CD14-positive monocyte (primary cell): ENCODE measurements at regions not wholly inside any gene's neighbourhood (a gene's known extent, or its start where the extent isn't known, plus 50 kb on each side); places are given as distances from the start of the nearest gene placed in this dataset.

ENCODE experiments used
- DNase-seq, 3 donors: peaks; one replicate each; pipeline ENCODE4 v3.0.0-alpha.2; 2011 to 2022
- H2AFZ ChIP-seq: 2 replicates; pipeline ENCODE4 v1.6.0; 2012; ENCODE audit warnings: mild to moderate bottlenecking, low read depth, low read length, inconsistent platforms; ENCODE audit not compliant: insufficient read depth, poor library complexity, severe bottlenecking
- H3K27ac ChIP-seq, 2 donors: 1 replicate in 1 of 2; 2 replicates in 1 of 2; pipeline ENCODE4 v1.5.1; 2012 to 2013; ENCODE audit warnings: low read length in 2 of 2, control low read depth in 1 of 2, inconsistent platforms in 1 of 2, low read depth in 1 of 2, mild to moderate bottlenecking in 1 of 2
- H3K27me3 ChIP-seq, 2 donors: one replicate each; pipeline versions ENCODE4 v1.6.0 to v1.6.1; 2011 to 2013; ENCODE audit warnings: low read length in 2 of 2; ENCODE audit not compliant: control insufficient read depth in 2 of 2, insufficient read depth in 2 of 2
- H3K36me3 ChIP-seq, 2 donors: replicated peaks in 1 of 2; 1 replicate in 1 of 2; 2 replicates in 1 of 2; pipeline versions ENCODE4 v1.5.1 to v1.6.1; 2012 to 2013; ENCODE audit warnings: low read length in 2 of 2, control low read depth in 1 of 2, inconsistent platforms in 1 of 2, mild to moderate bottlenecking in 1 of 2; ENCODE audit not compliant: insufficient read depth in 2 of 2, control insufficient read depth in 1 of 2
- H3K4me1 ChIP-seq, 2 donors: 1 replicate in 1 of 2; 2 replicates in 1 of 2; pipeline versions ENCODE4 v1.5.1 to v1.6.1; 2012 to 2013; ENCODE audit warnings: low read length in 2 of 2, control low read depth in 1 of 2, inconsistent platforms in 1 of 2, mild to moderate bottlenecking in 1 of 2, moderate library complexity in 1 of 2; ENCODE audit not compliant: insufficient read depth in 2 of 2, control insufficient read depth in 1 of 2
- H3K4me2 ChIP-seq: replicated peaks from 2 replicates; pipeline ENCODE3; 2012; ENCODE audit warnings: low read length, moderate library complexity, mild to moderate bottlenecking; ENCODE audit not compliant: poor library complexity, severe bottlenecking; ENCODE audit errors: extremely low read depth
- H3K4me3 ChIP-seq, 3 experiments: fragments of 200-600 bp in 1 of 3; sonication (generic) in 1 of 3; replicated peaks in 1 of 3; 1 replicate in 2 of 3; 2 replicates in 1 of 3; pipeline ENCODE4 v1.5.1; 2011 to 2013; ENCODE audit warnings: low read length in 3 of 3, mild to moderate bottlenecking in 3 of 3, control low read depth in 2 of 3, low read depth in 2 of 3, inconsistent platforms in 1 of 3, moderate library complexity in 1 of 3
- H3K79me2 ChIP-seq: 2 replicates; pipeline ENCODE4 v1.6.0; 2012; ENCODE audit warnings: mild to moderate bottlenecking, control low read depth, inconsistent platforms, low read length, moderate library complexity; ENCODE audit not compliant: insufficient read depth
- H3K9ac ChIP-seq: 2 replicates; pipeline ENCODE4 v1.6.0; 2017; ENCODE audit warnings: low read length, mild to moderate bottlenecking; ENCODE audit not compliant: insufficient read depth, poor library complexity, severe bottlenecking
- H3K9me3 ChIP-seq, 2 donors: replicated peaks in 1 of 2; 1 replicate in 1 of 2; 2 replicates in 1 of 2; pipeline versions ENCODE4 v1.5.1 to v1.6.1; 2012 to 2013; ENCODE audit warnings: low read length in 2 of 2, control low read depth in 1 of 2; ENCODE audit not compliant: control insufficient read depth in 1 of 2, insufficient read depth in 1 of 2
- H4K20me1 ChIP-seq: 2 replicates; pipeline ENCODE4 v1.6.0; 2012; ENCODE audit warnings: mild to moderate bottlenecking, low read length, control low read depth, moderate library complexity; ENCODE audit not compliant: insufficient read depth
- H3K27ac Mint-ChIP-seq, 7 donors: one replicate each; pipeline ENCODE4 v1.8.0; 2020; ENCODE audit warnings: mild to moderate bottlenecking in 7 of 7, mixed read lengths in 7 of 7, moderate library complexity in 6 of 7, inconsistent platforms in 2 of 7
- H3K27me3 Mint-ChIP-seq, 3 donors: one replicate each; pipeline ENCODE4 v1.8.0; 2021 to 2022; ENCODE audit warnings: low read depth in 3 of 3, mild to moderate bottlenecking in 3 of 3, mixed read lengths in 3 of 3, moderate library complexity in 3 of 3, inconsistent platforms in 1 of 3
- H3K36me3 Mint-ChIP-seq, 2 donors: one replicate each; pipeline ENCODE4 v1.8.0; 2020; ENCODE audit warnings: mixed read lengths in 2 of 2, inconsistent platforms in 1 of 2, mild to moderate bottlenecking in 1 of 2
- H3K4me1 Mint-ChIP-seq: one replicate; pipeline ENCODE4 v1.8.0; 2020; ENCODE audit warnings: mild to moderate bottlenecking, mixed read lengths
- H3K4me3 Mint-ChIP-seq, 2 donors: one replicate each; pipeline ENCODE4 v1.8.0; 2020; ENCODE audit warnings: mild to moderate bottlenecking in 2 of 2, mixed read lengths in 2 of 2, moderate library complexity in 1 of 2
- H3K9me3 Mint-ChIP-seq, 7 donors: one replicate each; pipeline ENCODE4 v1.8.0; 2020 to 2022; ENCODE audit warnings: mixed read lengths in 7 of 7, mild to moderate bottlenecking in 6 of 7, moderate library complexity in 6 of 7, inconsistent platforms in 2 of 7
- WGBS: methylation state at CpG from one replicate; pipeline ENCODE4 v1.1.5; 2013; ENCODE audit warnings: missing lambda C conversion rate; ENCODE audit not compliant: insufficient coverage; 5-methylcytosine and 5-hydroxymethylcytosine counted together
- intact Hi-C, 2 donors: fragments of 100-400 bp; cut with micrococcal nuclease; formaldehyde crosslinking; loops; one replicate each; pipeline versions ENCODE4 v1.15.0 to v1.15.1; 2023
- TF ChIP-seq, protein P1 (sequence below): fragments of 200-600 bp; IDR thresholded peaks from one replicate; pipeline ENCODE4 v1.8.0; 2022; ENCODE audit warnings: antibody characterized with exemption, mild to moderate bottlenecking

DNA sequence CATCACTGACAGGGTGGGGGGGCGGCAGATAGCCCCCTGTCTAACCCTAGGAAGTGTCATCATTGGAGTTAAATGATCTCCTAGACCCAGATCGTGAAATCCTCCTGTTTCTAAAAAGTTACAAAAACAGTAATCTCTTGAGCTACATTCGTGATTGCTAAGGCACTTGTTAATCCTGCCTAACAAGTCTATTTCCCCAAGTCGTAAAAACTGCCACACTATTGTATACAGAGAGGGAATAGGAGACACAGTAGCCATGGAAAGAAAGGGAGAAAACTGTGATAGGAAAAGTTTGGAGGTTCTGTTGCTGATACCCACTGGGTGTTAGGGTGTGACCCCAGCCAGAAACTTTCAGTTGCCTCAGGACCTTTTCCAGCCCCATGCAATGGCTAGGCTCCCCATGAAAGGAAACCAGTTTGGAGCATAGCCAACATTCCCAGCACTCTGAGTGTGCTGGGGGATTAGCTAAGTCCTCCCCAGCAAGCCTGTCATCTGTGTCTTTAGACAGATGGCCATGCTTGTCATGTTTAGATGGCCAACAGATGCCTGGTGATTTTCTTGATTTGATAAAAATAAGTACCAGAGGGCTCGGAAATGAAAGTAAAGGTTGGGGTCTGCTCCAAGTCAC lies 63.3 kb upstream of the ANXA10 start:
- H3K4me1 Mint-ChIP-seq: no peaks in the 10 kb centered on the region
- no peak overlapping the region for H3K9ac ChIP-seq
- no peaks in the 10 kb centered on the region for H3K9me3 ChIP-seq
- H3K36me3 ChIP-seq: no peaks in the 10 kb centered on the region
- H3K4me2 ChIP-seq: no peak overlapping the region
- H3K27me3 ChIP-seq: no peaks in the 10 kb centered on the region
- H3K9me3 Mint-ChIP-seq: peaks cover 0 to 9% (median 4%) of the 10 kb centered on the region in 7 donors
- H3K36me3 Mint-ChIP-seq: no peaks in the 10 kb centered on the region
- no peak overlapping the region for H3K27ac Mint-ChIP-seq
- no peak overlapping the region for H2AFZ ChIP-seq
- H3K27me3 Mint-ChIP-seq: peaks cover 0 to 2% (median 0%) of the 10 kb centered on the region in 3 donors
- no peaks in the 10 kb centered on the region for H3K4me1 ChIP-seq
- H3K4me3 Mint-ChIP-seq: no peak overlapping the region
- TF ChIP-seq, protein P1, sequence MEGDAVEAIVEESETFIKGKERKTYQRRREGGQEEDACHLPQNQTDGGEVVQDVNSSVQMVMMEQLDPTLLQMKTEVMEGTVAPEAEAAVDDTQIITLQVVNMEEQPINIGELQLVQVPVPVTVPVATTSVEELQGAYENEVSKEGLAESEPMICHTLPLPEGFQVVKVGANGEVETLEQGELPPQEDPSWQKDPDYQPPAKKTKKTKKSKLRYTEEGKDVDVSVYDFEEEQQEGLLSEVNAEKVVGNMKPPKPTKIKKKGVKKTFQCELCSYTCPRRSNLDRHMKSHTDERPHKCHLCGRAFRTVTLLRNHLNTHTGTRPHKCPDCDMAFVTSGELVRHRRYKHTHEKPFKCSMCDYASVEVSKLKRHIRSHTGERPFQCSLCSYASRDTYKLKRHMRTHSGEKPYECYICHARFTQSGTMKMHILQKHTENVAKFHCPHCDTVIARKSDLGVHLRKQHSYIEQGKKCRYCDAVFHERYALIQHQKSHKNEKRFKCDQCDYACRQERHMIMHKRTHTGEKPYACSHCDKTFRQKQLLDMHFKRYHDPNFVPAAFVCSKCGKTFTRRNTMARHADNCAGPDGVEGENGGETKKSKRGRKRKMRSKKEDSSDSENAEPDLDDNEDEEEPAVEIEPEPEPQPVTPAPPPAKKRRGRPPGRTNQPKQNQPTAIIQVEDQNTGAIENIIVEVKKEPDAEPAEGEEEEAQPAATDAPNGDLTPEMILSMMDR: no peak
- DNase-seq: no peak
- H3K27ac ChIP-seq: no peak overlapping the region
- 79% methylated on average over 2 of the region's 5 CpGs for WGBS
- H3K79me2 ChIP-seq: no peaks in the 10 kb centered on the region
- H4K20me1 ChIP-seq: no peaks in the 10 kb centered on the region
- no peak overlapping the region for H3K4me3 ChIP-seq
- intact Hi-C loops: no loop called here

DNA sequence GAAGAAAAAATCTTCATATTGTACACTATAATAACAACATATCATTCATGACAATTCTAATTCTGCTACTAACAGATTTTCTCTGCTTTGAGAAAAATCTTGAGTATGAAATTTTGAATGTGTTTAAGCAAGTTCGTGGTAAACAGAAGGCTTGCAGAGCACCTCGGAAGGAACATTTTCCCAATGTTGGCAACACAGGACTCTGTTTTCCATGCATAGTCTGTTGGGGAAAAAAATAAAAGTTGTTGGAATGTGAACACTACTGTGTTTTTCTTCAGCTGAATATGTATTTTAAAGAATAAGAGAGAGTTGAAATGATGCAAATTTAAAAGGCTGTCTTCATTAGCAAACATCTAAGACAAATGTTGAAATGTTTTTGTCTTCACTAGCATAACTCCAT lies 54.7 kb upstream of the ANXA10 start:
- intact Hi-C loops: no loop called here
- H3K9me3 Mint-ChIP-seq: peaks cover 0 to 3% (median 0%) of the 10 kb centered on the region in 7 donors

More for the DNA sequence above, 54.7 kb upstream of the ANXA10 start:
- no peak for DNase-seq
- H3K79me2 ChIP-seq: no peaks in the 10 kb centered on the region
- H3K27ac Mint-ChIP-seq: no peak overlapping the region
- H3K36me3 Mint-ChIP-seq: no peaks in the 10 kb centered on the region
- TF ChIP-seq, protein P1: no peak
- no peaks in the 10 kb centered on the region for H3K27me3 ChIP-seq
- H3K9ac ChIP-seq: no peak overlapping the region
- H3K27me3 Mint-ChIP-seq: peaks cover 0 to 1% (median 0%) of the 10 kb centered on the region in 3 donors
- H3K4me3 Mint-ChIP-seq: no peak overlapping the region
- no peak overlapping the region for H3K4me2 ChIP-seq
- WGBS: 83% methylated on average over 1 of the region's 2 CpGs
- no peak overlapping the region for H2AFZ ChIP-seq
- no peak overlapping the region for H3K27ac ChIP-seq
- H3K4me1 ChIP-seq: no peaks in the 10 kb centered on the region
- no peaks in the 10 kb centered on the region for H3K4me1 Mint-ChIP-seq
- no peaks in the 10 kb centered on the region for H3K9me3 ChIP-seq
- H3K36me3 ChIP-seq: no peaks in the 10 kb centered on the region
- no peaks in the 10 kb centered on the region for H4K20me1 ChIP-seq
- no peak overlapping the region for H3K4me3 ChIP-seq
